DMS153 treated with DMSO at 0.1 percent for 48 hours (cell line): ENCODE measurements at regions not wholly inside any gene's neighbourhood (a gene's known extent, or its start where the extent isn't known, plus 50 kb on each side); places are given as distances from the start of the nearest gene placed in this dataset.

Experiments
- DNase-seq: peaks from one replicate; lab custom pipeline; 2025; ENCODE audit not compliant: unreplicated experiment; lab: John Stamatoyannopoulos, UW

- no peak for DNase-seq
These were observed 476.1 kb downstream of the SH2D4B start for GRCh38 chr10:81013771-81014170.

- no peak for DNase-seq
These were observed 481.6 kb downstream of the SH2D4B start for GRCh38 chr10:81019029-81019890.

- no peak for DNase-seq
These were observed 483.9 kb downstream of the SH2D4B start for GRCh38 chr10:81021428-81022129.

- DNase-seq, result no peak
These were observed 488.9 kb downstream of the SH2D4B start for GRCh38 chr10:81026591-81026990.

GRCh38 chr10:81027223-81027622, 489.5 kb downstream of the SH2D4B start:
- no peak for DNase-seq

- no peak for DNase-seq
These were observed 490.0 kb downstream of the SH2D4B start for GRCh38 chr10:81027706-81028105.

GRCh38 chr10:81031774-81032173, 494.1 kb downstream of the SH2D4B start:
- no peak for DNase-seq

GRCh38 chr10:81034383-81034782, 496.7 kb downstream of the SH2D4B start:
- DNase-seq, result no peak

- DNase-seq, result no peak
These were observed 498.6 kb downstream of the SH2D4B start for GRCh38 chr10:81036257-81036656.

GRCh38 chr10:81040031-81040430, 502.3 kb downstream of the SH2D4B start:
- no peak for DNase-seq

GRCh38 chr10:81040940-81041339, 503.2 kb downstream of the SH2D4B start:
- DNase-seq, result no peak

- DNase-seq, result no peak
These were observed 504.9 kb downstream of the SH2D4B start for GRCh38 chr10:81042647-81043046.

GRCh38 chr10:81065474-81065873, 527.8 kb downstream of the SH2D4B start:
- no peak for DNase-seq

GRCh38 chr10:81068460-81068859, 530.8 kb downstream of the SH2D4B start:
- DNase-seq, result no peak

- no peak for DNase-seq
These were observed 533.5 kb downstream of the SH2D4B start for GRCh38 chr10:81071087-81071796.

- DNase-seq, result no peak
These were observed 535.5 kb downstream of the SH2D4B start for GRCh38 chr10:81073155-81073554.

- DNase-seq, result no peak
These were observed 544.4 kb downstream of the SH2D4B start for GRCh38 chr10:81081887-81082620.

GRCh38 chr10:81082621-81083376, 545.1 kb downstream of the SH2D4B start:
- no peak for DNase-seq

- no peak for DNase-seq
These were observed 555.4 kb downstream of the SH2D4B start for GRCh38 chr10:81093056-81093455.

GRCh38 chr10:81095238-81095637, 557.5 kb downstream of the SH2D4B start:
- DNase-seq, result no peak
